Stomach smooth muscle (tissue), 2 donors: ENCODE measurements at regions not wholly inside any gene's neighbourhood (a gene's known extent, or its start where the extent isn't known, plus 50 kb on each side); places are given as distances from the start of the nearest gene placed in this dataset.
"Not testable (repeated sequence)": the region's sequence is repeated elsewhere in the genome, so short reads cannot be mapped to it uniquely, and the experiment has no call there.

Experiments used
- H3K27ac ChIP-seq: one replicate; pipeline ENCODE4 v1.7.0; 2013; ENCODE audit warnings: mild to moderate bottlenecking, low read length, inconsistent platforms
- H3K27me3 ChIP-seq, 2 donors: one replicate each; pipeline ENCODE4 v1.7.0; 2013; ENCODE audit warnings: low read length in 2 of 2; ENCODE audit not compliant: insufficient read depth in 2 of 2, control insufficient read depth in 1 of 2
- H3K36me3 ChIP-seq, 2 donors: one replicate each; pipeline ENCODE4 v1.7.0; 2013; ENCODE audit warnings: low read length in 2 of 2; ENCODE audit not compliant: control insufficient read depth in 2 of 2, insufficient read depth in 2 of 2
- H3K4me1 ChIP-seq: one replicate; pipeline ENCODE4 v1.7.0; 2013; ENCODE audit warnings: low read length; ENCODE audit not compliant: control insufficient read depth, insufficient read depth
- H3K4me3 ChIP-seq, 2 donors: one replicate each; pipeline ENCODE4 v1.7.0; 2013; ENCODE audit warnings: low read length in 2 of 2
- H3K9ac ChIP-seq, 2 donors: one replicate each; pipeline ENCODE4 v1.7.0; 2013; ENCODE audit warnings: low read length in 2 of 2, mild to moderate bottlenecking in 1 of 2
- H3K9me3 ChIP-seq, 2 donors: one replicate each; pipeline ENCODE4 v1.7.0; 2013; ENCODE audit warnings: low read length in 2 of 2; ENCODE audit not compliant: control insufficient read depth in 2 of 2
- donor health status: healthy.
- donor health status: Pancreatic carcinoma.

- no peak overlapping the region for H3K27ac ChIP-seq
- H3K9me3 ChIP-seq, result no peaks in the 10 kb centered on the region
- H3K4me3 ChIP-seq, result no peak overlapping the region
- no peaks in the 10 kb centered on the region for H3K27me3 ChIP-seq
- no peaks in the 10 kb centered on the region for H3K36me3 ChIP-seq
- H3K4me1 ChIP-seq, result no peaks in the 10 kb centered on the region
- no peak overlapping the region for H3K9ac ChIP-seq
Measured at GRCh38 chr15:81780966-81781365, 264.9 kb downstream of the MEX3B start.

- Histone ChIP-seq H3K27ac (no peak overlapping the region), H3K36me3 (no peaks in the 10 kb centered on the region), H3K27me3 (no peaks in the 10 kb centered on the region), H3K4me3 (no peak overlapping the region), H3K9ac (no peak overlapping the region), H3K4me1 (no peaks in the 10 kb centered on the region), H3K9me3 (no peaks in the 10 kb centered on the region)
Measured at GRCh38 chr15:81779181-81779580, 266.6 kb downstream of the MEX3B start.

GRCh38 chr15:81777546-81777945, 268.3 kb downstream of the MEX3B start:
- Histone ChIP-seq H3K4me3 (no peak overlapping the region), H3K4me1 (no peaks in the 10 kb centered on the region), H3K9me3 (no peaks in the 10 kb centered on the region), H3K27ac (no peak overlapping the region), H3K27me3 (no peaks in the 10 kb centered on the region), H3K36me3 (no peaks in the 10 kb centered on the region), H3K9ac (no peak overlapping the region)

GRCh38 chr15:81776976-81777375, 268.8 kb downstream of the MEX3B start:
- no peak overlapping the region for H3K9ac ChIP-seq
- no peaks in the 10 kb centered on the region for H3K27me3 ChIP-seq
- no peaks in the 10 kb centered on the region for H3K9me3 ChIP-seq
- no peaks in the 10 kb centered on the region for H3K4me1 ChIP-seq
- no peak overlapping the region for H3K4me3 ChIP-seq
- no peaks in the 10 kb centered on the region for H3K36me3 ChIP-seq
- H3K27ac ChIP-seq, result no peak overlapping the region

- not testable (repeated sequence) for H3K4me1 ChIP-seq, H3K9ac ChIP-seq, H3K9me3 ChIP-seq, H3K27ac ChIP-seq, H3K4me3 ChIP-seq, H3K36me3 ChIP-seq, H3K27me3 ChIP-seq
Measured at GRCh38 chr15:81775779-81776178, 270.0 kb downstream of the MEX3B start.

- Histone ChIP-seq H3K36me3 (no peaks in the 10 kb centered on the region), H3K9me3 (no peaks in the 10 kb centered on the region), H3K4me3 (no peak overlapping the region), H3K4me1 (no peaks in the 10 kb centered on the region), H3K9ac (no peak overlapping the region), H3K27me3 (no peaks in the 10 kb centered on the region), H3K27ac (no peak overlapping the region)
Measured at GRCh38 chr15:81774309-81774708, 271.5 kb downstream of the MEX3B start.

GRCh38 chr15:81768773-81769172, 277.0 kb downstream of the MEX3B start:
- Histone ChIP-seq H3K4me3 (no peak overlapping the region), H3K27ac (no peak overlapping the region), H3K4me1 (no peaks in the 10 kb centered on the region), H3K36me3 (no peaks in the 10 kb centered on the region), H3K27me3 (no peaks in the 10 kb centered on the region), H3K9ac (no peak overlapping the region), H3K9me3 (no peaks in the 10 kb centered on the region)

GRCh38 chr15:81766829-81767475, 278.9 kb downstream of the MEX3B start:
- no peak overlapping the region for H3K4me3 ChIP-seq
- H3K27me3 ChIP-seq, result no peaks in the 10 kb centered on the region
- no peaks in the 10 kb centered on the region for H3K9me3 ChIP-seq
- no peaks in the 10 kb centered on the region for H3K4me1 ChIP-seq
- H3K9ac ChIP-seq, result no peak overlapping the region
- H3K36me3 ChIP-seq, result no peaks in the 10 kb centered on the region
- no peak overlapping the region for H3K27ac ChIP-seq

GRCh38 chr15:81765816-81766215, 280.0 kb downstream of the MEX3B start:
- Histone ChIP-seq H3K27me3 (no peaks in the 10 kb centered on the region), H3K4me1 (no peaks in the 10 kb centered on the region), H3K4me3 (no peak overlapping the region), H3K9me3 (no peaks in the 10 kb centered on the region), H3K9ac (no peak overlapping the region), H3K27ac (no peak overlapping the region), H3K36me3 (no peaks in the 10 kb centered on the region)

GRCh38 chr15:81763304-81763703, 282.5 kb downstream of the MEX3B start:
- Histone ChIP-seq H3K4me3 (no peak overlapping the region), H3K36me3 (no peaks in the 10 kb centered on the region), H3K4me1 (no peaks in the 10 kb centered on the region), H3K27me3 (no peaks in the 10 kb centered on the region), H3K9me3 (no peaks in the 10 kb centered on the region), H3K9ac (no peak overlapping the region), H3K27ac (no peak overlapping the region)

GRCh38 chr15:81760686-81761085, 285.1 kb downstream of the MEX3B start:
- Histone ChIP-seq H3K27me3 (no peaks in the 10 kb centered on the region), H3K4me3 (no peak overlapping the region), H3K9me3 (no peaks in the 10 kb centered on the region), H3K36me3 (no peaks in the 10 kb centered on the region), H3K27ac (no peak overlapping the region), H3K4me1 (no peaks in the 10 kb centered on the region), H3K9ac (no peak overlapping the region)
